ENCODE measurements at regions not wholly inside any gene's neighbourhood (a gene's known extent, or its start where the extent isn't known, plus 50 kb on each side); places are given as distances from the start of the nearest gene placed in this dataset.

GRCh38 chr5:143705381-143705780 lies 106.6 kb upstream of the HMHB1 start:
- no peaks in the 10 kb centered on the region for H3K4me1 ChIP-seq (ENCODE audit: control insufficient read depth in 3 of 3, insufficient read depth in 2 of 3, low read depth in 1 of 3, low read length in 2 of 3)
- no peaks in the 10 kb centered on the region for H3K27me3 ChIP-seq (ENCODE audit: control insufficient read depth in 3 of 3, insufficient read depth in 3 of 3, low read length in 3 of 3)
- no peaks in the 10 kb centered on the region for H3K9me3 ChIP-seq (ENCODE audit: control insufficient read depth in 2 of 2, insufficient read depth in 1 of 2, low read depth in 1 of 2, low read length in 1 of 2)
- FAIRE-seq (no peak), DNase-seq (no peak)
- H3K36me3 ChIP-seq (ENCODE audit: control insufficient read depth in 3 of 3, insufficient read depth in 2 of 3, low read depth in 1 of 3, low read length in 3 of 3) = no peaks in the 10 kb centered on the region
- no peak overlapping the region for H3K27ac ChIP-seq (ENCODE audit: low read depth in 1 of 3, low read length in 2 of 3)
- no peak overlapping the region for H3K4me3 ChIP-seq (ENCODE audit: low read depth in 1 of 3, low read length in 3 of 3)

- DNase-seq = no peak
- H3K4me3 ChIP-seq (ENCODE audit: low read depth in 1 of 3, low read length in 3 of 3) = no peak overlapping the region
- H3K27me3 ChIP-seq (ENCODE audit: control insufficient read depth in 3 of 3, insufficient read depth in 3 of 3, low read length in 3 of 3) = no peaks in the 10 kb centered on the region
- H3K9me3 ChIP-seq (ENCODE audit: control insufficient read depth in 2 of 2, insufficient read depth in 1 of 2, low read depth in 1 of 2, low read length in 1 of 2) = no peaks in the 10 kb centered on the region
- H3K4me1 ChIP-seq (ENCODE audit: control insufficient read depth in 3 of 3, insufficient read depth in 2 of 3, low read depth in 1 of 3, low read length in 2 of 3) = no peaks in the 10 kb centered on the region
- no peaks in the 10 kb centered on the region for H3K36me3 ChIP-seq (ENCODE audit: control insufficient read depth in 3 of 3, insufficient read depth in 2 of 3, low read depth in 1 of 3, low read length in 3 of 3)
- no peak for FAIRE-seq
- no peak overlapping the region for H3K27ac ChIP-seq (ENCODE audit: low read depth in 1 of 3, low read length in 2 of 3)
- WGBS, 3 donors = 87 to 94% (median 89%) methylated on average over 5 of the region's 5 CpGs
Observed at GRCh38 chr5:143703659-143704058, 108.3 kb upstream of the HMHB1 start.

GRCh38 chr5:143701493-143701892 lies 110.5 kb upstream of the HMHB1 start:
- Histone ChIP-seq H3K4me1 (ENCODE audit: control insufficient read depth in 3 of 3, insufficient read depth in 2 of 3, low read depth in 1 of 3, low read length in 2 of 3) (no peaks in the 10 kb centered on the region), H3K4me3 (ENCODE audit: low read depth in 1 of 3, low read length in 3 of 3) (no peak overlapping the region), H3K27me3 (ENCODE audit: control insufficient read depth in 3 of 3, insufficient read depth in 3 of 3, low read length in 3 of 3) (no peaks in the 10 kb centered on the region), H3K36me3 (ENCODE audit: control insufficient read depth in 3 of 3, insufficient read depth in 2 of 3, low read depth in 1 of 3, low read length in 3 of 3) (no peaks in the 10 kb centered on the region), H3K9me3 (ENCODE audit: control insufficient read depth in 2 of 2, insufficient read depth in 1 of 2, low read depth in 1 of 2, low read length in 1 of 2) (no peaks in the 10 kb centered on the region), H3K27ac (ENCODE audit: low read depth in 1 of 3, low read length in 2 of 3) (no peak overlapping the region)
- DNase-seq (no peak), FAIRE-seq (no peak)
- 85 to 90% (median 86%) methylated on average over 1 of the region's 1 CpG for WGBS, 3 donors

DNA sequence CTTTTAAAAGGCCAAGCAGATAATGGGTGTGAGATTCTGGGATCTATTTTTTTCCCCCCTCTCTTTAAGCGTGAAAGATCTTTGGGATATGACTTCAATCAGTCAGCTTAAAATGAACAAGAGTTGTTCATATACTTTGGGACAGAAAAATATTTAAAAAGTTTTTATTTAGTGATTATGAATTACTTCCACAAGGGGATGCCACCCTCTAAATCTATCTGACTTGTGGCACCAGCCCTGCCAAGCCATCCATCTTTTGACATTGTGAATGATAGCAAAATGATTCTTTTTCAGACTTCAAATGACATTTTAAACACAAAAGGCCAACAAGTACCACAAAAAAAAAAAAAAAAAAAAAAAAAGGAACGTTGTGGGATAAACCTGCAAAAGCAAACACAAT lies 111.0 kb upstream of the HMHB1 start:
- Histone ChIP-seq H3K27ac (ENCODE audit: low read depth in 1 of 3, low read length in 2 of 3) (no peak overlapping the region), H3K9me3 (ENCODE audit: control insufficient read depth in 2 of 2, insufficient read depth in 1 of 2, low read depth in 1 of 2, low read length in 1 of 2) (no peaks in the 10 kb centered on the region), H3K27me3 (ENCODE audit: control insufficient read depth in 3 of 3, insufficient read depth in 3 of 3, low read length in 3 of 3) (no peaks in the 10 kb centered on the region), H3K4me1 (ENCODE audit: control insufficient read depth in 3 of 3, insufficient read depth in 2 of 3, low read depth in 1 of 3, low read length in 2 of 3) (no peaks in the 10 kb centered on the region), H3K4me3 (ENCODE audit: low read depth in 1 of 3, low read length in 3 of 3) (no peak overlapping the region), H3K36me3 (ENCODE audit: control insufficient read depth in 3 of 3, insufficient read depth in 2 of 3, low read depth in 1 of 3, low read length in 3 of 3) (no peaks in the 10 kb centered on the region)
- FAIRE-seq (no peak), DNase-seq (no peak)
- 69 to 72% (median 69%) methylated on average over 2 of the region's 2 CpGs for WGBS, 3 donors

GRCh38 chr5:143699121-143699520 lies 112.8 kb upstream of the HMHB1 start:
- no peaks in the 10 kb centered on the region for H3K4me1 ChIP-seq (ENCODE audit: control insufficient read depth in 3 of 3, insufficient read depth in 2 of 3, low read depth in 1 of 3, low read length in 2 of 3)
- no peak overlapping the region for H3K27ac ChIP-seq (ENCODE audit: low read depth in 1 of 3, low read length in 2 of 3)
- H3K4me3 ChIP-seq (ENCODE audit: low read depth in 1 of 3, low read length in 3 of 3) = no peak overlapping the region
- no peaks in the 10 kb centered on the region for H3K9me3 ChIP-seq (ENCODE audit: control insufficient read depth in 2 of 2, insufficient read depth in 1 of 2, low read depth in 1 of 2, low read length in 1 of 2)
- FAIRE-seq = no peak
- H3K36me3 ChIP-seq (ENCODE audit: control insufficient read depth in 3 of 3, insufficient read depth in 2 of 3, low read depth in 1 of 3, low read length in 3 of 3) = no peaks in the 10 kb centered on the region
- DNase-seq = no peak
- H3K27me3 ChIP-seq (ENCODE audit: control insufficient read depth in 3 of 3, insufficient read depth in 3 of 3, low read length in 3 of 3) = no peaks in the 10 kb centered on the region
- 88 to 95% (median 92%) methylated on average over 1 of the region's 1 CpG for WGBS, 3 donors

DNA sequence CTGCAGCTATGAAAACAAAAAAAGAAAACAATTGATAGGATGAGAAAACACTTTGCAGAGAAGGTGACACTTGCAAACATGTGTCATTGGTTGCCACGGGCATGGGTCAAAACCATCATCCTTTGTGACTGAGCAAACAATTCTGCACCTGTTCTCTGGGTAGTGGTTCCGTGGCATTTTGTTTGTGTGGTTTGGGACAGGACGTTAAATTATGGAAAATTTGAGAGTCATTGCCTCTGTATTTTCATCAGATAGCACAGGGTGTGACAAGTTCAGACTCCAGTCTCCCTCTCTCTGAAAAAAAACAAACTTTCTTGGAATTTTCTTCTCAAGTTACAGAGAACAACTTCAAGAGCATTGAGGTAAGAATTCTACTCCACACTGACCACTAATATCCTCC lies 113.4 kb upstream of the HMHB1 start:
- Histone ChIP-seq H3K4me3 (ENCODE audit: low read depth in 1 of 3, low read length in 3 of 3) (no peak overlapping the region), H3K27me3 (ENCODE audit: control insufficient read depth in 3 of 3, insufficient read depth in 3 of 3, low read length in 3 of 3) (no peaks in the 10 kb centered on the region), H3K9me3 (ENCODE audit: control insufficient read depth in 2 of 2, insufficient read depth in 1 of 2, low read depth in 1 of 2, low read length in 1 of 2) (no peaks in the 10 kb centered on the region), H3K36me3 (ENCODE audit: control insufficient read depth in 3 of 3, insufficient read depth in 2 of 3, low read depth in 1 of 3, low read length in 3 of 3) (no peaks in the 10 kb centered on the region), H3K27ac (ENCODE audit: low read depth in 1 of 3, low read length in 2 of 3) (no peak overlapping the region), H3K4me1 (ENCODE audit: control insufficient read depth in 3 of 3, insufficient read depth in 2 of 3, low read depth in 1 of 3, low read length in 2 of 3) (no peaks in the 10 kb centered on the region)
- DNase-seq (no peak), FAIRE-seq (no peak)
- 22 to 53% (median 27%) methylated on average over 3 of the region's 3 CpGs for WGBS, 3 donors

GRCh38 chr5:143696921-143697320 lies 115.0 kb upstream of the HMHB1 start:
- no peak overlapping the region for H3K27ac ChIP-seq (ENCODE audit: low read depth in 1 of 3, low read length in 2 of 3)
- 73 to 76% (median 74%) methylated on average over 4 of the region's 4 CpGs for WGBS, 3 donors
- H3K4me1 ChIP-seq (ENCODE audit: control insufficient read depth in 3 of 3, insufficient read depth in 2 of 3, low read depth in 1 of 3, low read length in 2 of 3) = peaks cover 0 to 6% (median 3%) of the 10 kb centered on the region in 3 donors
- H3K27me3 ChIP-seq (ENCODE audit: control insufficient read depth in 3 of 3, insufficient read depth in 3 of 3, low read length in 3 of 3) = no peaks in the 10 kb centered on the region
- H3K9me3 ChIP-seq (ENCODE audit: control insufficient read depth in 2 of 2, insufficient read depth in 1 of 2, low read depth in 1 of 2, low read length in 1 of 2) = no peaks in the 10 kb centered on the region
- H3K36me3 ChIP-seq (ENCODE audit: control insufficient read depth in 3 of 3, insufficient read depth in 2 of 3, low read depth in 1 of 3, low read length in 3 of 3) = no peaks in the 10 kb centered on the region
- no peak overlapping the region for H3K4me3 ChIP-seq (ENCODE audit: low read depth in 1 of 3, low read length in 3 of 3)
- DNase-seq (no peak), FAIRE-seq (no peak)

GRCh38 chr5:143695941-143696340 lies 116.0 kb upstream of the HMHB1 start:
- Histone ChIP-seq H3K9me3 (ENCODE audit: control insufficient read depth in 2 of 2, insufficient read depth in 1 of 2, low read depth in 1 of 2, low read length in 1 of 2) (no peaks in the 10 kb centered on the region), H3K36me3 (ENCODE audit: control insufficient read depth in 3 of 3, insufficient read depth in 2 of 3, low read depth in 1 of 3, low read length in 3 of 3) (no peaks in the 10 kb centered on the region), H3K4me1 (ENCODE audit: control insufficient read depth in 3 of 3, insufficient read depth in 2 of 3, low read depth in 1 of 3, low read length in 2 of 3) (peaks cover 0 to 9% (median 8%) of the 10 kb centered on the region in 3 donors), H3K27ac (ENCODE audit: low read depth in 1 of 3, low read length in 2 of 3) (no peak overlapping the region), H3K27me3 (ENCODE audit: control insufficient read depth in 3 of 3, insufficient read depth in 3 of 3, low read length in 3 of 3) (no peaks in the 10 kb centered on the region), H3K4me3 (ENCODE audit: low read depth in 1 of 3, low read length in 3 of 3) (no peak overlapping the region)
- DNase-seq (no peak), FAIRE-seq (no peak)
- 86 to 89% (median 86%) methylated on average over 1 of the region's 1 CpG for WGBS, 3 donors

DNA sequence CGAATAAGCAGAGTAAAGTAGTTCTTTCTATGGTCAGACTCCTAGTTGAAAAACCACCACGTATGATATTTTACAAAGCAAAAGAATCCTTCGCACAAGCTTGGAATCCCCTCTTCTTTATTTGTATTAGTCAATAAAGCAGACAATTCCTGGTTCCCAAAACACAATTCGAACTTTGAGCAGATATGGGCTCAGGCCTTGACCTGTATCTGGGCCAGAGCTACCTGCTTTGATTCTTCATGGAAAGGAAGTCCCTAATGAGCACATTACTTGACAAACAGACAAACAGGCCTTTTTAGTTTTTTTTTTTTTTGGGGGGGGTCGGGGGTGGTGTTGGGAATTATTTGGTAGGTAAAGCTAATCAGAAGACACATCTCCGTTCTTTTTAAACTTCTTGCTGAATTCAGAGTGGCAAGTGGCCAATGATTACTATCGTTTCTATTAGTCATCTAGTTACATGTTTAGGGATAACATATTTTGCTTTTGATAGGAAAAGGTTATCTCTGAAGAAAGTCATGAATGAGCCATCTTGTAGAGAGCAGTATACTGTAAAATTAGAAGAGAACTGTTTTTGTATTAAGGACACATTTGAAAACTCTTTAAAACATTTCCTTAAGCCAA lies 116.6 kb upstream of the HMHB1 start:
- DNase-seq = no peak
- H3K36me3 ChIP-seq (ENCODE audit: control insufficient read depth in 3 of 3, insufficient read depth in 2 of 3, low read depth in 1 of 3, low read length in 3 of 3) = no peaks in the 10 kb centered on the region
- no peak for FAIRE-seq
- H3K27ac ChIP-seq (ENCODE audit: low read depth in 1 of 3, low read length in 2 of 3) = no peak overlapping the region
- H3K4me1 ChIP-seq (ENCODE audit: control insufficient read depth in 3 of 3, insufficient read depth in 2 of 3, low read depth in 1 of 3, low read length in 2 of 3) = peaks cover 0 to 9% (median 8%) of the 10 kb centered on the region in 3 donors
- no peaks in the 10 kb centered on the region for H3K9me3 ChIP-seq (ENCODE audit: control insufficient read depth in 2 of 2, insufficient read depth in 1 of 2, low read depth in 1 of 2, low read length in 1 of 2)
- WGBS, 3 donors = 85 to 89% (median 89%) methylated on average over 7 of the region's 7 CpGs
- no peak overlapping the region for H3K4me3 ChIP-seq (ENCODE audit: low read depth in 1 of 3, low read length in 3 of 3)
- no peaks in the 10 kb centered on the region for H3K27me3 ChIP-seq (ENCODE audit: control insufficient read depth in 3 of 3, insufficient read depth in 3 of 3, low read length in 3 of 3)

Data from small intestine (tissue), 7 donors.